ENCODE measurements at regions not wholly inside any gene's neighbourhood (a gene's known extent, or its start where the extent isn't known, plus 50 kb on each side); places are given as distances from the start of the nearest gene placed in this dataset.

- Histone ChIP-seq H3F3A (replicated peaks; ENCODE audit: insufficient read depth) (no peaks in the 10 kb centered on the region), H3K4me1 (ENCODE audit: control insufficient read depth in 1 of 2, insufficient read depth in 2 of 2, low read depth in 1 of 2, low read length in 1 of 2) (peaks cover 0 to 12% of the 10 kb centered on the region in 2 experiments; a peak in 2 of 4 replicates), H3K9me2 (no peaks in the 10 kb centered on the region), H3K4me2 (no peak overlapping the region), H3K9ac (no peak overlapping the region), H4K20me1 (ENCODE audit: insufficient read depth) (no peaks in the 10 kb centered on the region), H3K36me3 (replicated peaks in 1 of 2; ENCODE audit: control insufficient read depth in 1 of 2, insufficient read depth in 2 of 2, low read length in 1 of 2) (no peaks in the 10 kb centered on the region), H3K4me3 (ENCODE audit: low read depth in 2 of 2, low read length in 1 of 2) (no peak overlapping the region), H2AFZ (ENCODE audit: low read depth) (no peak overlapping the region), H3K79me2 (ENCODE audit: insufficient read depth) (no peaks in the 10 kb centered on the region), H3K27ac (ENCODE audit: low read depth in 2 of 2, low read length in 1 of 2) (no peak overlapping the region), H3K9me3 (no peaks in the 10 kb centered on the region), H3K27me3 (ENCODE audit: insufficient read depth) (no peaks in the 10 kb centered on the region)
- TF ChIP-seq GATA2 (CRISPR knock-in tag; IDR thresholded peaks at IDR 0.05) (no peak), RAD21 (IDR thresholded peaks at IDR 0.05; ENCODE audit: low read length) (no peak), GABPA (IDR thresholded peaks at IDR 0.05; ENCODE audit: low read depth) (no peak), ELF1 (IDR thresholded peaks at IDR 0.05) (no peak), NRF1 (IDR thresholded peaks at IDR 0.05; ENCODE audit: low read depth, low read length) (no peak), JUND (IDR thresholded peaks at IDR 0.05) (no peak), SIN3A (IDR thresholded peaks at IDR 0.05; ENCODE audit: borderline replicate concordance, low read depth, low read length) (no peak), RXRA (IDR thresholded peaks at IDR 0.05; ENCODE audit: borderline replicate concordance, low read depth) (no peak), CHD2 (IDR thresholded peaks at IDR 0.05; ENCODE audit: low read length, partially characterized antibody) (no peak), FOXM1 (IDR thresholded peaks at IDR 0.05; ENCODE audit: low read depth) (no peak), USF1 (IDR thresholded peaks at IDR 0.05; ENCODE audit: borderline replicate concordance, low read depth) (no peak), TAF1 (IDR thresholded peaks at IDR 0.05; ENCODE audit: borderline replicate concordance, low read depth, low read length) (no peak), MEF2A (IDR thresholded peaks at IDR 0.05; ENCODE audit: borderline replicate concordance, low read depth) (no peak), RFX5 (IDR thresholded peaks at IDR 0.05; ENCODE audit: low read length) (no peak)
- TF ChIP-seq, protein P1, sequence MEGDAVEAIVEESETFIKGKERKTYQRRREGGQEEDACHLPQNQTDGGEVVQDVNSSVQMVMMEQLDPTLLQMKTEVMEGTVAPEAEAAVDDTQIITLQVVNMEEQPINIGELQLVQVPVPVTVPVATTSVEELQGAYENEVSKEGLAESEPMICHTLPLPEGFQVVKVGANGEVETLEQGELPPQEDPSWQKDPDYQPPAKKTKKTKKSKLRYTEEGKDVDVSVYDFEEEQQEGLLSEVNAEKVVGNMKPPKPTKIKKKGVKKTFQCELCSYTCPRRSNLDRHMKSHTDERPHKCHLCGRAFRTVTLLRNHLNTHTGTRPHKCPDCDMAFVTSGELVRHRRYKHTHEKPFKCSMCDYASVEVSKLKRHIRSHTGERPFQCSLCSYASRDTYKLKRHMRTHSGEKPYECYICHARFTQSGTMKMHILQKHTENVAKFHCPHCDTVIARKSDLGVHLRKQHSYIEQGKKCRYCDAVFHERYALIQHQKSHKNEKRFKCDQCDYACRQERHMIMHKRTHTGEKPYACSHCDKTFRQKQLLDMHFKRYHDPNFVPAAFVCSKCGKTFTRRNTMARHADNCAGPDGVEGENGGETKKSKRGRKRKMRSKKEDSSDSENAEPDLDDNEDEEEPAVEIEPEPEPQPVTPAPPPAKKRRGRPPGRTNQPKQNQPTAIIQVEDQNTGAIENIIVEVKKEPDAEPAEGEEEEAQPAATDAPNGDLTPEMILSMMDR (IDR thresholded peaks at IDR 0.05) = no peak
- TF ChIP-seq, protein P2, sequence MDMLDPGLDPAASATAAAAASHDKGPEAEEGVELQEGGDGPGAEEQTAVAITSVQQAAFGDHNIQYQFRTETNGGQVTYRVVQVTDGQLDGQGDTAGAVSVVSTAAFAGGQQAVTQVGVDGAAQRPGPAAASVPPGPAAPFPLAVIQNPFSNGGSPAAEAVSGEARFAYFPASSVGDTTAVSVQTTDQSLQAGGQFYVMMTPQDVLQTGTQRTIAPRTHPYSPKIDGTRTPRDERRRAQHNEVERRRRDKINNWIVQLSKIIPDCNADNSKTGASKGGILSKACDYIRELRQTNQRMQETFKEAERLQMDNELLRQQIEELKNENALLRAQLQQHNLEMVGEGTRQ (IDR thresholded peaks at IDR 0.05; ENCODE audit: borderline replicate concordance, low read depth, low read length) = no peak
- WGBS (ENCODE audit: low lambda C conversion rate) = 59% methylated on average over 8 of the region's 8 CpGs
- CTCF ChIA-PET = no interaction called here
- POLR2A ChIA-PET = no interaction called here
- no peak for DNase-seq
Observed at GRCh38 chr15:91622711-91623342, 230.7 kb upstream of the SLCO3A1 start.
